ENCODE measurements at regions not wholly inside any gene's neighbourhood (a gene's known extent, or its start where the extent isn't known, plus 50 kb on each side); places are given as distances from the start of the nearest gene placed in this dataset.

GRCh38 chr13:89113744-89114143, 1442.6 kb downstream of the SLITRK5 start:
- Histone ChIP-seq H2AFZ (ENCODE audit: low read depth, low read length, poor library complexity, severe bottlenecking) (no peak overlapping the region), H3K4me1 (ENCODE audit: control insufficient read depth in 1 of 2, insufficient read depth in 2 of 2, low read length in 2 of 2) (no peaks in the 10 kb centered on the region), H3K79me2 (ENCODE audit: insufficient read depth, low read length) (no peaks in the 10 kb centered on the region), H3K27me3 (ENCODE audit: insufficient read depth, low read length) (no peaks in the 10 kb centered on the region), H4K20me1 (ENCODE audit: insufficient read depth) (no peaks in the 10 kb centered on the region), H3K9ac (ENCODE audit: low read length) (no peak overlapping the region), H3K27ac (ENCODE audit: low read depth, low read length) (no peak overlapping the region), H3K9me2 (ENCODE audit: insufficient read depth) (no peaks in the 10 kb centered on the region), H3K4me3 (replicated peaks in 1 of 2; ENCODE audit: low read depth in 1 of 2, low read length in 2 of 2) (no peak overlapping the region), H3K4me2 (ENCODE audit: low read length) (no peak overlapping the region), H3K36me3 (ENCODE audit: control insufficient read depth in 1 of 2, insufficient read depth in 2 of 2, low read length in 2 of 2) (no peaks in the 10 kb centered on the region), H3K9me3 (ENCODE audit: control insufficient read depth in 1 of 2, insufficient read depth in 1 of 2, low read depth in 1 of 2, low read length in 2 of 2) (no peaks in the 10 kb centered on the region)
- BruUV-seq (replicated peaks): no TSS peak
- DNase-seq (ENCODE audit: low read depth, low spot score): no peak
- ChIA-PET RAD21 (ENCODE audit: low non-redundant PET in 1 of 2, low total read pairs in 2 of 2, uncharacterized antibody in 2 of 2, unreplicated experiment in 2 of 2) (no interaction called here), CTCF (no interaction called here), POLR2A (no interaction called here)
- intact Hi-C loops (cut with micrococcal nuclease): no loop called here
- TF ChIP-seq SRF (IDR thresholded peaks at IDR 0.05; ENCODE audit: low read depth) (no peak), RAD21 (IDR thresholded peaks at IDR 0.05; ENCODE audit: low read depth) (no peak), MAX (IDR thresholded peaks at IDR 0.05) (no peak), CTCF (IDR thresholded peaks at IDR 0.05 in 2 of 3, conservative IDR thresholded peaks at IDR 0.05 in 1 of 3; ENCODE audit: borderline replicate concordance in 1 of 3, insufficient read depth in 1 of 3, low read depth in 2 of 3, low read length in 2 of 3) (no peak), SP1 (IDR thresholded peaks at IDR 0.05; ENCODE audit: low read depth) (no peak), ATF3 (IDR thresholded peaks at IDR 0.05) (no peak), CEBPB (IDR thresholded peaks at IDR 0.05; ENCODE audit: low read depth) (no peak), ELF1 (IDR thresholded peaks at IDR 0.05; ENCODE audit: borderline replicate concordance, low read depth) (no peak), TCF7L2 (IDR thresholded peaks at IDR 0.05; ENCODE audit: borderline replicate concordance, extremely low read depth, insufficient read depth, insufficient read length) (no peak), ZFX (IDR thresholded peaks at IDR 0.05) (no peak), FOSL1 (IDR thresholded peaks at IDR 0.05; ENCODE audit: low read depth) (no peak), EZH2phosphoT487 (IDR thresholded peaks at IDR 0.05; ENCODE audit: borderline replicate concordance) (no peak), REST (IDR thresholded peaks at IDR 0.05; ENCODE audit: low read depth) (no peak)
- no peak for ATAC-seq

Measured in HCT116 (cell line).